H54 (cell line): ENCODE measurements at regions not wholly inside any gene's neighbourhood (a gene's known extent, or its start where the extent isn't known, plus 50 kb on each side); places are given as distances from the start of the nearest gene placed in this dataset.

Source experiments
- DNase-seq: peaks from one replicate; pipeline ENCODE4 v3.0.0; 2011; ENCODE audit warnings: low spot score, mixed read lengths; ENCODE audit not compliant: insufficient read length
- FAIRE-seq: peaks from 3 replicates; lab custom pipeline; 2011; peaks lifted over from hg19 to GRCh38; lab: Jason Lieb, UNC
- POLR2A ChIP-seq: IDR thresholded peaks from 2 replicates; pipeline ENCODE4 v1.6.1; 2011; ENCODE audit warnings: low read depth, mild to moderate bottlenecking, low read length

DNA sequence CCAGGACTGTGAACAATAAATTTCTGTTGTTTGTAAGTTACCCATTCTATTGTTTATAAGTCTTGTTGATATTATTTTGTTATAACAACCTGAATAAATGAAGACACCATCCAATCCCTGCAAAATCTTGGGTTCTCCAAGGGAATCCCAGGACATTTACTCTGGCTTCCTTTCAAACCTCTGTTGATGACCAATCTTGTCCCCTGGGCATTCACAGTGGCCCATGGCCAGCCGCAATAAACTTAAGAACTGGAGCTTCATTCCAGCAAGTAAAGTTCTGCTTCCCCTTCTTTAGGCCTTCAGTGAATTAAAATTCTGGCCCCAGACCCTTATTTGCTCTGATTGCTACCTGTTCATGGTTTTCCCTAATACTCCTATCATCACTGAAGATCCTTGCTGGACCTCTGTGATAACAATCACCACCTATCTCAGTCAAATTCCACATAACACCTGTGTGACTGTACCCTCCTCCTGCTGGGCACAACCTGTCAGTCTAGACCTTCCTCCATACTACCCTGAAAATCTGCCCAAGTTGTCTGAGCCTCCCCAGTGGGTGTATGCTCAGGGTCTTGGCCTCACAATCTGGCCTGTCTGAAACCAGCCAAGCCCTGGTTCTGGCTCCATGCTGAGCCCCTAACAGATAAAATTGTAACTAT lies 153.1 kb downstream of the SEMA6D start:
- DNase-seq, result no peak
- TF ChIP-seq POLR2A, result no peak
- no peak for FAIRE-seq

DNA sequence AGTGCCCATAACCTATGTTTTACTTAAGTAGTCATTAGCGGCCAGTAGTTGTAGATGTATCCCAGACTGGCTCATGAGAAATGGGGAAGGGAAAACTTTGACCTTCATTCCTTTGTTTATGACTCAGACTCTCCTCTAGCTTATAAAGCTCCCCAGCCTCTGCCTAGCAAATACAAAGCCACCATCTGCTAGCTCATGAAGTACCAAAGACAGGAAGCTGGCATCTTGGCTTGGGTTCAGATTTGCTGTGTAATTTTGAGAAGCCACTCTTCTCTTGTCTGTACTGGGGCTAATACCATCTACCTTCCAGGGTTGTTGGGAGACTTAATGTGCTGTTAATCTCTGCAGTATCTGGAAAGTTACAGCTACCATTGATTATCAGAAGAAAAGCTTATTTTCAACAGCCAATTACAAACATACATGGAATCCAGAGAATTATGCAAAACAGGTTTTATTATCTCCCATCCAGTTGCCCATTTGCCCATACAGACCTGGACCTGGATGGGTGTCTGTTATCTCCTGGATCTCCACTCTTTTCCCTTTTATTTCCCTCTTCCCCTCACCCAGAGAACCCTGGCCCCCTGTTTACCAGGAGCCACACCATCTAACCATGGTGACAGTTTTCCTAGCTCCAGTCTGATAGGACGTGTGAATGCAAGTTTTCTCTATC lies 153.8 kb downstream of the SEMA6D start:
- FAIRE-seq (no peak), DNase-seq (no peak)
- no peak for TF ChIP-seq POLR2A

DNA sequence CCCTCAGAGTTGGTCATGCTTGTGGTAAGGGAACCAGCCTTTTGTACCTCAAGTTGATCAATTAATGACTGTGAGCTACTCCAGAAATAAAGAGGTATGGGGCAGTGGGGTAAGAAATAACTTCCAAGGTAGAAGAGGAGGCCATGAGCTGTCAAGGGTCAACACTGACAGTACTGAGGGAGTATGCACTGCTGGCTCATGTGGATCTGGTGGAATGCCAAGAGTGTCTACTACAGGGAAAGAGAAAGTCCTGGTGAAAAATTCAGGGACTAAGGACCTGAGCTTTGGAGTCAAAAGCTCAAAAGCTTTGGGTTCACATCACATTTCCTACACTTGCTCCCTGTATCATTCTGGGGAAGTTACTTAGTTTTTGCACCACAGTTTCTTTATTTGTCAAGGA lies 154.9 kb downstream of the SEMA6D start:
- TF ChIP-seq POLR2A, result no peak
- FAIRE-seq, result no peak
- DNase-seq, result no peak

DNA sequence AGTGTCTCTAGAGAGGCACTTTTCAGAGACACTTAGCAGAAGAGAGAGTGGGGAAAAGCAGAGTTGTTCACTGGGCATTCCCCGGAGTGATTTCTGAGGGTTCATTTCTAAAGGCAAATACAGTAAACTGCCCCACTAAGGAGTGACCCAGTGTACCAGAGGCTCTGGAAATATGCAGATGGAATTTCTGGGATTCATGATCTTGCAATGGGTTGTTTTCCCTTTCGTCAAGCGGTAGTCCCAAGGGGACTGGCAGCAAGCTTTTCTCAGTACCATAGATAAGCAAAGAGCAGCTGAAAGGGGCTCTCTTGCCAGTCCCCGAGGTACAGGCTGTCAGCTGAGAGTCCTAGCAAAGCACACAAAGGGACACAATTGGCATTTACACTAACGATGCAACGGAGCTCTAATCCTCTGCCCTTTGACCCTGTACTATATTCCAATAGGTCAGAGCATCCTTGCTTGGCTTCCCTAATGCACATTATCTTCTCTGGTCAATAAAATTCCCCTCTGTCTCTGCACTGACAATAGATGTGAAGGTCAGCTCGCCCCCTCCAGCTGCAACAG lies 155.6 kb downstream of the SEMA6D start:
- DNase-seq (no peak), FAIRE-seq (no peak)
- no peak for TF ChIP-seq POLR2A

DNA sequence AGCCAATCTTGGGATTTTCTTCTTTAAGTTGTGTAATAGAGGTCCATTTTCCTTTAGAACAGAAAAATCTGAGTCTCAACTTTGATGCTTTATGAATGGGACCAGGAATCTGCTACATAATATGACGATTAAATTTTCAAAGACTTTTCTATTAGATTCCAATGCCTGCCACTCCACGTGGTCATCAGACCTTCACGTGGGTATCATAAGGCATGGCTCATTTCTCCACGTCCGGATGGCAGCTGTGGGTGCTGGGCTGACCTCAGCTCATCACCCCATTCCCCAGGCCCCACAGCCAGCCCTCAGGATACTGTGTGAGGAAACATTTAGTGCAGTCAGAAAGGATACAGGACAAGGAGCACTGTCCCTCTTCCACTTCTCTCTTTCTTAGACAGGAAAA lies 159.7 kb downstream of the SEMA6D start:
- TF ChIP-seq POLR2A, result no peak
- no peak for FAIRE-seq
- no peak for DNase-seq

DNA sequence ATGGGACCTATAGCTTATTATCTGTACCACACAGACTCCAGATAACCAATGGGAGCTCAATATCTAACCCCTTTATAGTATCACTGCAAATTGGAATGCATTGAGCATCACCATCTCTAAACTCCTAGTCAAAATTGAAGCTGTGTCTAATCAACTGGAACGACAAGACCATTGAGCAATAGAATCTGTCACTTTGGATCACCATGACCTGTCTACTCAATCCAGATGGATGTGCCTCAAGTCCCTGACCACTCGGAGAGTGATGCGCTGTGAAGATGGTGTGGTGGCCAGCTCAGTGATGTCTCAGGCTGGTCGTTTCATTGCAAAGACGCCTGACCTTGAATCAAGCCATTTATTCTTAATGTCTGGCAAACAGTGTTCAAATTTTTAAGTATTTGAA lies 160.5 kb downstream of the SEMA6D start:
- TF ChIP-seq POLR2A, result no peak
- DNase-seq, result no peak
- no peak for FAIRE-seq

DNA sequence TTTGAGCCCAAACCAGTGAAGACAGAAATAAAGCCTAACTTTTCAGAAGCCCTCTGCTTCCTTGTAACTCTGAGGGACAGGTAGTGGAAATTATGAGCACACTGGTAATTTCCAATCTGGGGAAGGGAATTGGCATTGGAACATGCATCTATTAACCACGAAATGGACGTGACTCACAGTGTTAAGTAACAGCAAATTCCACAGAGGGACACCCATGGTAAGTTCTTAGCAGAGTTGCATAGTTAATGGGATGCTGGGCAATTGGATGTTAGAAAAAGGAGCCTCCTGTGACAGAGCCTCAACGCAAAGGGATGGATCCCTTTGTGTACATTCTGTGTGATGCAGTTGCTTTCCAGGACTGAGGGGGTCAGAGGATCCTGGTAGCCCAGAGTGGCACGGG lies 168.6 kb downstream of the SEMA6D start:
- FAIRE-seq (no peak), DNase-seq (no peak)
- no peak for TF ChIP-seq POLR2A

DNA sequence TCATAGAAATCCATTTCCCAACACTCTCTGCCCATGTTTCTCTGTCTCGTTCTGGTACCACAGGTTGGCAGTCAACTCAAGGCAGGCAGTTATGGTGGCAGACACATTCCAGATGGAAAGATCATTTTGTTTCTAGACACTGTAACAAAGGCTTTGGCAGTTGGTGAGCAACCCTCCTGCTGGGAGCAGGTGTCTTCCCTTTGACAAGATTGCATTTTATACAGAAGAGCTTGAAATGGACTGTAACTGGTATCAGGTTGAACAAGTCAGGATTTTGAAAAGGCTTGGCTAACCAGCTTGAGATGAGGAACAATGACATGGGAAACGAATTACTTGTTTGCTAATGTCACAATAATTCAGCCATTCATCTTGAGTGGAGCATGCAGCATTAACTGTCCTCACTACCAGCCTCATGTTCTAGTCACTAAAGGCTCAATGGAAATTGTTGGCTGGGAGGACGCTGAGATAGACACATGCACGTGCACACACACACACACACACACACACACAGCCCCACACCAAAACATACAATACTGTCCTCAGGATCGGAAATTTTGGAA lies 170.0 kb downstream of the SEMA6D start:
- no peak for TF ChIP-seq POLR2A
- DNase-seq (no peak), FAIRE-seq (no peak)

DNA sequence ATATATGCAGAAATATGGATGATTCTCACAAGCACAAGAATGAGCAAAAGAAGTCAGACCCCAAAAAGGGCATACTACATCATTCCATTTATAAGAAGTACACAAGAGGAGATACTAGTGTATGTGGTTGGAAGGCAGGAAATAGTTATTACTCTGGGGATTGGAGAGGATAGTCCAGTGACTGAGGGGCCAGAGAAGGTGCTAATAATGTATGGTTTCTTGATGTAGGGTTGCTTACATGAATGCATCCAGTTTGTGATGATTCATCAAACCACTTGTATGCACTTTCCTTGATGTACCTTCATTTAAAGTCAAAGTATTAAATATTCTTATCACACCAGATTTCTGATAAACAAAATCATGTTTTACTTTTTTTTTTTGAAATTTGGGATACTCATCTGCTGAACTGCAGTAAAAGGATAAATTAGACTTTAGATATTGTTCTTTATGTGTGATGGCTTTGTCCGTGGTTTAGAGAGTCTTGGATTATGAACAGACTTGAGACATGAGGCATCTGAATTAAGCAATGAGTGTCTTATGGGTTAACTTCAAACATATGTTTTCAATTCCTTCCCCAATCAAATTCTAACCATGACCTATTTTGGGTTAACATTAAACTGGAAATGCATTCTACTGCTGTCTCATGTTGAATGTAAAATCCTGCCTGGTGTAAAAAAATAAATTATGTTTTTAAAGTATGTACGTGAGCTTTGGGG lies 171.2 kb downstream of the SEMA6D start:
- FAIRE-seq (no peak), DNase-seq (no peak)
- no peak for TF ChIP-seq POLR2A

DNA sequence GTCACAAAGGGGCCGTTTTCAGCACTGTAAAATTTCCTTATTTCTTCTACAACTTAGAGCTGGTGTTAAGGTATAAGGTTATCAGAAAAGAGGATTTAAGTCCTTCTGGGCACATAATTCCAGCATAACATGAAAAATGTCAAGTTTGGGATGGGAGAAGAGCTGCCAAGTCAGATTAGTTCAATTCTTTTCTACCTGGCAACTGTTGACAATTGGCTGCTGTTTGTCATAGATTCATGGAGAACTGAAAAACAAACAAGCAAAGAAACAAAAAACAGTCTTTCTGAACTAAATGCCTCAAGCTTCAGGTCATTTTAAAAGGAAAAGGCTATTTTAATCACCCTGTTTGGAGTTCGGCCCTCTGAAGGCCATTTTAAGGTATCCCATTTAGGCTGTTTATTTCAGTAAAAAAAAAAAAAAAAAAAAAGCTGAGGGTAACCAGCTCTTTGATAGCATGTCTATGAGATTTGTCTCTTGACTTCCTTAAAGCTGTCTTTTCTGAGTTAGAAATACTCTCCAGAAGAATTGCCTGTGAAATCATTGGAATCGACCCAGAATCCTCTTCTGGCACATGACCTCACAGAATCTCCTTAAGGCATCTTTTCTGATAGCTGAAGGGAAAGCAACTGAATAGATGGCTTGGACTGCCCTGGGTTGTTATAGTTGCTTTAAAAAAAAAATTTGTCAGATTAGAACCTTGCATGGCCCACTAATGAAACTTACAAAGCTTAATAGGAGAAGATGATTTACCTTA lies 173.3 kb downstream of the SEMA6D start:
- no peak for TF ChIP-seq POLR2A
- DNase-seq (no peak), FAIRE-seq (no peak)

DNA sequence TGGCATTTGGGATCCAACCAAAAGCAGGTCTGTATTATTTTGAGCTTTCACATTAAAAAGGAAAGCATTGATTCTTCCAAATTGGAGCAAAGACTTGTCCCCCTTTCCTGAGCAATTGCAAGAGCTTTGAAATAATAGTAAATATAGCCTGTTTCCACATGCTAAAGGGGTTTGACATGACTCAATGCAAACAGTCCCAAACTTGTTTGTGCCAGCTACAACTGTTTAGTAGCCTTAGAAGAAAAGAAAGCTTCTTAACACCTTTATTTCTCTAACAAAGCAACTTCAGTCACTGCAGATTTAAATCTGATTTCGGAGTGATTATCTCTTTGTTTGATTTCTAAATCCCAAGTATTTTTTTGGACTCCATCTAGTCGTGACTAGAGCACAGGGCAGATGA lies 180.2 kb downstream of the SEMA6D start:
- DNase-seq, result no peak
- TF ChIP-seq POLR2A, result no peak
- no peak for FAIRE-seq

DNA sequence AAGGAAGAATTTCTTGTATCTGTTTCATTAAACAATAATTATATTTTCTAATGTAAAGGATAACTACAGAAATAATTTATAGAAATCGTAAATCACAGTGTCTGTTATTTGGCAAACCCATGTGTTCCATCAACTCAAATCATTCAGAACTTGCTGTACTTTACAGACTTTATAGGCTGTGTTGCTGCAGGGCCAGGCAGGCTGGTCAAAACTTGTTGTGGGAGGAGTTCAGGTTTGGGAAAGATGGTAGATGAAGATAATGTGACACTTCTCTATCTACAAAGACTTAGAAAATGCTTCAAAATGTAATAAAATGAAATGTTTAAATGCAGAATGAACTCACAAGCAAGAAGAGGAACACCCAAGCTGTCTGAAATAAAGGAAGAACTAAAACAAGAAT lies 183.4 kb downstream of the SEMA6D start:
- no peak for DNase-seq
- no peak for FAIRE-seq
- TF ChIP-seq POLR2A, result no peak

DNA sequence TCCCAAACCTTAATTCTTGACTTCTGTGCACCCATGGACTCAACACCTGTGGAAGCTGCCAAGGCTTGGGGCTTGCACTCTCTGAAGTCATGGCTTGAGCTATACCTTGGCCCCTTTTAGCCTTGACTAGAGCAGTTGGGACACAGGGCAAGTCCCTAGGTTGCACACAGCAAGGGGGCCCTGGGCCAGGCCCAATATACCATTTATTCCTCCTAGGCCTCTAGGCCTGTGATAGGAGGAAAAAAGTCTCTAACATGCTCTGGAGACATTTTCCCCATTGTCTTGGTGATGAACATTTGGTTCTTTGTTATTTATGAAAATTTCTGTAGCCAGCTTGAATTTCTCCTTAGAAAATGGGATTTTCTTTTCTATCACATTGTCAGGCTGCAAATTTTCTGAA lies 186.1 kb downstream of the SEMA6D start:
- no peak for FAIRE-seq

More for the DNA sequence above, 186.1 kb downstream of the SEMA6D start:
- DNase-seq, result no peak
- no peak for TF ChIP-seq POLR2A
